ENCODE measurements at regions not wholly inside any gene's neighbourhood (a gene's known extent, or its start where the extent isn't known, plus 50 kb on each side); places are given as distances from the start of the nearest gene placed in this dataset.

DNA sequence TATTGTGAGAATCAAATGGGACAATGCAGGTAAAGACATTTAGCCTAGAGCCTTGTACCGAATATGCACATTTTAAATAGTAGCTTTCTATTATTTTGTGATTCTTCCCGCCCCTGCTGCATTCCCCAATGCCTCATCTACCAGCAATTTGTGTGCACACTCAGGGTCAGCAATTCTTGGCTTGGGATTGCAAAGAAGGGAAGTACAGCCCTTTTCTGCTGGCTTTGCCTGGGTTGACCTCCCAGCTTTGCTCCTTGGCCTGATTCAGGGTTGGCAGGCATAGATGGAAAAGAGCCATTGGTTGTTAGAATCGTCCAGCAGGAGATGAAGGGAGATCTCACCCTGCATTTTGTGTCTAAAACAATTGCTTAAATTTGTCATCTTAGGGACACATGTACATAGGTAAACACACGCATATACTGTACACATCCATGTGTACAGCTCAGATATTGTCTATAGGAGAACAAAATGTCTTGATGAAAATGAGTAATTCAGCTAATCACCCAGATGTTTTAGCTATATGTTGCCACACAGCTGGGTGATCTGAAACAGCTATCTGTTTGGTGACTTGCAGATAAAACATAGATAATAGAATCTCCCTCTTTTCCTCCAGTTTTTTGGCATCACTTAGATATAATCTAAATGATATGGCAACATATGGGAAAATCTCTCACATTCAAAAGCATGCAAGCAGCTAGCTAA, 340.9 kb upstream of the TBL1XR1 start:
- in situ Hi-C loops (cut with HindIII; ENCODE audit: extremely low pct_ligation_motif_present, low pct_unique_long_range_greater_than_20kb) = no loop called here
- WGBS (ENCODE audit: low lambda C conversion rate) = 27% methylated on average over 4 of the region's 4 CpGs
- ChIA-PET CTCF (ENCODE audit: low intra/inter-chr PET ratio, low total read pairs) (no interaction called here), POLR2A (no interaction called here)
- no peak overlapping the region for H3K9ac ChIP-seq (ENCODE audit: insufficient read depth, low read depth, low read length)
- no peaks in the 10 kb centered on the region for H3K79me2 ChIP-seq (ENCODE audit: insufficient read depth, low read length)
- H3K36me3 ChIP-seq (replicated peaks in 1 of 2; ENCODE audit: control insufficient read depth in 1 of 2, insufficient read depth in 2 of 2, low read length in 2 of 2) = no peaks in the 10 kb centered on the region
- H3K27me3 ChIP-seq (ENCODE audit: control insufficient read depth in 1 of 2, insufficient read depth in 2 of 2, low read length in 2 of 2) = no peaks in the 10 kb centered on the region
- FAIRE-seq (no peak), DNase-seq (ENCODE audit: low spot score) (no peak), ATAC-seq (no peak)
- BruUV-seq (replicated peaks) = no TSS peak
- peak overlapping the region; percentile 59 for H3K4me2 ChIP-seq (ENCODE audit: low read depth, low read length)
- TF ChIP-seq RXRB (CRISPR knock-in tag; IDR thresholded peaks at IDR 0.05; ENCODE audit: borderline replicate concordance) (0 out of 2 replicates have a peak, but pooled peaks have one; percentile 32), FOXK2 (IDR thresholded peaks at IDR 0.05) (no peak)
- peaks cover 41% of the 10 kb centered on the region for H3K4me1 ChIP-seq (ENCODE audit: insufficient read depth, low read length)
- H4K20me1 ChIP-seq (ENCODE audit: insufficient read depth, low read length) = no peaks in the 10 kb centered on the region
- H3K27ac ChIP-seq (ENCODE audit: extremely low read length, insufficient read depth, low read length) = no peak overlapping the region
- H2AFZ ChIP-seq (ENCODE audit: low read length) = no peak overlapping the region
- no peak overlapping the region for H3K4me3 ChIP-seq (replicated peaks in 1 of 3; ENCODE audit: insufficient read depth in 1 of 3, low read depth in 2 of 3, low read length in 3 of 3)
- intact Hi-C loops (cut with micrococcal nuclease; ENCODE audit: unreplicated experiment) = no loop called here
- H3K9me3 ChIP-seq (ENCODE audit: low read length) = no peaks in the 10 kb centered on the region

DNA sequence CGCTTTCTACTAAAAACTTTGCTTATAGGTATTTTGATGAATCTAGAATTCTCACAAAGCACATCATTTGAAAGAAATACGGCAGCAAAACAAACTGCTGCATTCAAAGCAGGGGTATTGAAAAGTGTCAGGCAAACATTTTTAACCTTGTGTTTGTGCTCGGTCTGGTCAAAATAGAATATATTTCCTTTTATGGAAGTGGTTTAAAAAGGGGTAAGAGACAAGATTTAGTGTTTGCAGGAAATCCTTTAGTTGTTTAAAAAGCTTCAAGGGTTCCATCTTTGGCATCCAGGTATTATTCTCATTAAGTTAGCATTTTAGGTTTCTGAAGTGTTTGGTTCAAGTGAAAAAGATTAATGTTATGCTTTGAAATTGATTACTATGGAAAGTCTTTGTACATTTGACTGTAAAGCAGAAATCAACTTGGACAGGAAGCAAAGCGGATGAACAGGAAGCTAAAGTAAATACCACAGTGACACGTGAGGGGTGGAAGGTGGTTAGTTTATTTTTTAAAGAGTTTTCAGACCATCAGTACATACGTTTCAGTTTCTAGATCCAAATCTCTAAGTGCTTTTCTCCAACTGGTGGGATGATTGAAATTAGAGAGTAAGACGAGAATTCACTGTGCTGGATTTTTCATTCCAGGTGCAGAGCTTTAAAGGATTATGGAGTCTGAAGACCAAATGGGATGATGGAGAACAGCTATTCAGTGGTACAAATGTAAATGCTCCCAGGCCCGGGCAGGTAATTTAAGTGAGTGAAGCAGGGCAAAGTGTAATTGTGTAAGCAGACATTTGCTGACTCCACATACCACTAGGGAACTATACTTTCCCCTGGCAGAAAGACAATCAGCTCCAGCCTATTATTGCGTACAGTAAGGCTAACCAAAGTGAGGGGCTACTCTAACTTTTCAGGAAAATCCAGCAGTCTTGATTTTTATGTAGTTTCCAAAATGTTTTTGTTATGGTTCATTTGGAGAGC, 341.8 kb upstream of the TBL1XR1 start:
- 18% methylated on average over 9 of the region's 9 CpGs for WGBS (ENCODE audit: low lambda C conversion rate)
- H3K27me3 ChIP-seq (ENCODE audit: control insufficient read depth in 1 of 2, insufficient read depth in 2 of 2, low read length in 2 of 2) = no peaks in the 10 kb centered on the region
- no peaks in the 10 kb centered on the region for H3K36me3 ChIP-seq (replicated peaks in 1 of 2; ENCODE audit: control insufficient read depth in 1 of 2, insufficient read depth in 2 of 2, low read length in 2 of 2)
- peak overlapping the region; percentile 14; the same call in 1 of the 2 replicates for H3K9ac ChIP-seq (ENCODE audit: insufficient read depth, low read depth, low read length)
- BruUV-seq (replicated peaks) = no TSS peak
- peak overlapping the region; percentile 59 for H3K4me2 ChIP-seq (ENCODE audit: low read depth, low read length)
- H3K79me2 ChIP-seq (ENCODE audit: insufficient read depth, low read length) = no peaks in the 10 kb centered on the region
- intact Hi-C loops (cut with micrococcal nuclease; ENCODE audit: unreplicated experiment) (no loop called here), in situ Hi-C loops (cut with HindIII; ENCODE audit: extremely low pct_ligation_motif_present, low pct_unique_long_range_greater_than_20kb) (no loop called here)
- CTCF ChIA-PET (ENCODE audit: low intra/inter-chr PET ratio, low total read pairs) = no interaction called here
- peak overlapping the region; percentile 55 for H2AFZ ChIP-seq (ENCODE audit: low read length)
- peaks cover 41% of the 10 kb centered on the region for H3K4me1 ChIP-seq (ENCODE audit: insufficient read depth, low read length)
- no peak for FAIRE-seq
- POLR2A ChIA-PET = no interaction called here
- DNase-seq (ENCODE audit: low spot score) = peak; percentile 16
- no peaks in the 10 kb centered on the region for H4K20me1 ChIP-seq (ENCODE audit: insufficient read depth, low read length)
- H3K27ac ChIP-seq (ENCODE audit: extremely low read length, insufficient read depth, low read length) = peak overlapping the region; percentile 1
- no peaks in the 10 kb centered on the region for H3K9me3 ChIP-seq (ENCODE audit: low read length)
- ATAC-seq = peak; percentile 69
- H3K4me3 ChIP-seq (replicated peaks in 1 of 3; ENCODE audit: insufficient read depth in 1 of 3, low read depth in 2 of 3, low read length in 3 of 3) = peak overlapping the region in 1 of 3 experiments; percentile 18; a peak in 1 of 6 replicates
- TF ChIP-seq FOXA1 (IDR thresholded peaks at IDR 0.05) = no peak
- TF ChIP-seq FOXA1 (CRISPR knock-in tag; IDR thresholded peaks at IDR 0.05) = peak; percentile 73
- 0 out of 2 replicates have a peak, but pooled peaks have one; percentile 11 for TF ChIP-seq MEF2D (CRISPR knock-in tag; IDR thresholded peaks at IDR 0.05)
- TF ChIP-seq SMAD3 (CRISPR knock-in tag; IDR thresholded peaks at IDR 0.05) = peak; percentile 27; the same call in 1 of the 2 replicates
- peak; percentile 17; the same call in 1 of the 2 replicates for TF ChIP-seq SRF (IDR thresholded peaks at IDR 0.05; ENCODE audit: low read depth, low read length)
- TF ChIP-seq, protein P1, sequence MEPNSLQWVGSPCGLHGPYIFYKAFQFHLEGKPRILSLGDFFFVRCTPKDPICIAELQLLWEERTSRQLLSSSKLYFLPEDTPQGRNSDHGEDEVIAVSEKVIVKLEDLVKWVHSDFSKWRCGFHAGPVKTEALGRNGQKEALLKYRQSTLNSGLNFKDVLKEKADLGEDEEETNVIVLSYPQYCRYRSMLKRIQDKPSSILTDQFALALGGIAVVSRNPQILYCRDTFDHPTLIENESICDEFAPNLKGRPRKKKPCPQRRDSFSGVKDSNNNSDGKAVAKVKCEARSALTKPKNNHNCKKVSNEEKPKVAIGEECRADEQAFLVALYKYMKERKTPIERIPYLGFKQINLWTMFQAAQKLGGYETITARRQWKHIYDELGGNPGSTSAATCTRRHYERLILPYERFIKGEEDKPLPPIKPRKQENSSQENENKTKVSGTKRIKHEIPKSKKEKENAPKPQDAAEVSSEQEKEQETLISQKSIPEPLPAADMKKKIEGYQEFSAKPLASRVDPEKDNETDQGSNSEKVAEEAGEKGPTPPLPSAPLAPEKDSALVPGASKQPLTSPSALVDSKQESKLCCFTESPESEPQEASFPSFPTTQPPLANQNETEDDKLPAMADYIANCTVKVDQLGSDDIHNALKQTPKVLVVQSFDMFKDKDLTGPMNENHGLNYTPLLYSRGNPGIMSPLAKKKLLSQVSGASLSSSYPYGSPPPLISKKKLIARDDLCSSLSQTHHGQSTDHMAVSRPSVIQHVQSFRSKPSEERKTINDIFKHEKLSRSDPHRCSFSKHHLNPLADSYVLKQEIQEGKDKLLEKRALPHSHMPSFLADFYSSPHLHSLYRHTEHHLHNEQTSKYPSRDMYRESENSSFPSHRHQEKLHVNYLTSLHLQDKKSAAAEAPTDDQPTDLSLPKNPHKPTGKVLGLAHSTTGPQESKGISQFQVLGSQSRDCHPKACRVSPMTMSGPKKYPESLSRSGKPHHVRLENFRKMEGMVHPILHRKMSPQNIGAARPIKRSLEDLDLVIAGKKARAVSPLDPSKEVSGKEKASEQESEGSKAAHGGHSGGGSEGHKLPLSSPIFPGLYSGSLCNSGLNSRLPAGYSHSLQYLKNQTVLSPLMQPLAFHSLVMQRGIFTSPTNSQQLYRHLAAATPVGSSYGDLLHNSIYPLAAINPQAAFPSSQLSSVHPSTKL (CRISPR knock-in tag; IDR thresholded peaks at IDR 0.05) = peak; percentile 67
- TF ChIP-seq KDM6A (CRISPR knock-in tag; IDR thresholded peaks at IDR 0.05; ENCODE audit: low read depth) = 0 out of 2 replicates have a peak, but pooled peaks have one; percentile 26
- no peak for TF ChIP-seq ZNF234 (CRISPR knock-in tag; conservative IDR thresholded peaks at IDR 0.05)
- TF ChIP-seq, protein P2, sequence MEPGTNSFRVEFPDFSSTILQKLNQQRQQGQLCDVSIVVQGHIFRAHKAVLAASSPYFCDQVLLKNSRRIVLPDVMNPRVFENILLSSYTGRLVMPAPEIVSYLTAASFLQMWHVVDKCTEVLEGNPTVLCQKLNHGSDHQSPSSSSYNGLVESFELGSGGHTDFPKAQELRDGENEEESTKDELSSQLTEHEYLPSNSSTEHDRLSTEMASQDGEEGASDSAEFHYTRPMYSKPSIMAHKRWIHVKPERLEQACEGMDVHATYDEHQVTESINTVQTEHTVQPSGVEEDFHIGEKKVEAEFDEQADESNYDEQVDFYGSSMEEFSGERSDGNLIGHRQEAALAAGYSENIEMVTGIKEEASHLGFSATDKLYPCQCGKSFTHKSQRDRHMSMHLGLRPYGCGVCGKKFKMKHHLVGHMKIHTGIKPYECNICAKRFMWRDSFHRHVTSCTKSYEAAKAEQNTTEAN (CRISPR knock-in tag; conservative IDR thresholded peaks at IDR 0.05) = no peak
- TF ChIP-seq ELF3 (CRISPR knock-in tag; IDR thresholded peaks at IDR 0.05) = peak; percentile 31; the same call in 1 of the 2 replicates
